ENCODE measurements at regions not wholly inside any gene's neighbourhood (a gene's known extent, or its start where the extent isn't known, plus 50 kb on each side); places are given as distances from the start of the nearest gene placed in this dataset.

DNA sequence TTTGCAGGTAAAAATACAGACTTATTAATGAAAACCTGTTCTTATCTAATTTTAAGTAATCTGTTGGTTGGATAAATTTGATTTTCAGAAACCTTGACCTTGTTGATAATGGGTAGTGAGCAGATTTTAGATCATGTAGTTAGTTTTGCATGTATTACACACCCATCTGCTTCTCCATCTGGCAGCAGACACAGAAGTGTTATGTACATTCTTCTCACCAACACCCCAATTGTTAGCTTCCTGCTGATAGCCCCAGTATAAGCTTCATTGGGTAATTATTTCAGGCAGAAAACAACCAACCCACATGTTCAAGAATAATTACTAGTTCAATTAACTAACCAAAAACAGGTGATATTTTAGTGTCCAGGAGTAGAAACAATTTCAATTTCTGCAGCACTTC lies 1740.5 kb upstream of the AGA start:
- DNase-seq (ENCODE audit: low read depth, low spot score), result no peak
- Histone ChIP-seq H4K20me1 (ENCODE audit: control insufficient read depth, insufficient read depth) (no peaks in the 10 kb centered on the region), H3K36me3 (ENCODE audit: control insufficient read depth in 2 of 2, insufficient read depth in 2 of 2, low read length in 1 of 2) (no peaks in the 10 kb centered on the region), H3K4me1 (ENCODE audit: control insufficient read depth, insufficient read depth, low read length) (no peaks in the 10 kb centered on the region), H3K27me3 (replicated peaks in 1 of 2; ENCODE audit: control insufficient read depth in 2 of 2, insufficient read depth in 2 of 2, low read length in 1 of 2) (no peaks in the 10 kb centered on the region), H3K27ac (ENCODE audit: control insufficient read depth, insufficient read depth) (no peak overlapping the region), H3K9me3 (replicated peaks; ENCODE audit: control insufficient read depth, insufficient read depth, low read length) (no peaks in the 10 kb centered on the region), H3K9ac (ENCODE audit: control insufficient read depth, insufficient read depth, low read length) (no peak overlapping the region), H3K4me2 (ENCODE audit: control insufficient read depth, insufficient read depth) (no peak overlapping the region), H2AFZ (ENCODE audit: control insufficient read depth, low read depth, low read length) (no peak overlapping the region), H3K79me2 (ENCODE audit: control insufficient read depth, insufficient read depth, low read length) (no peaks in the 10 kb centered on the region), H3K4me3 (no peak overlapping the region)
- RAD21 ChIA-PET (ENCODE audit: unreplicated experiment), result no interaction called here
- CTCF ChIA-PET, result no interaction called here
- POLR2A ChIA-PET, result interaction anchor here (0.6 kb wide), 1 partner anchor 41 kb away, joined by 3 read pairs; no protein-coding TSS in a partner anchor
- in situ Hi-C loops (cut with MboI), result no loop called here
- intact Hi-C loops (cut with micrococcal nuclease; ENCODE audit: unreplicated experiment), result no loop called here
- BruUV-seq (replicated peaks), result no TSS peak
- FAIRE-seq, result no peak
- SMC1A ChIA-PET (ENCODE audit: uncharacterized antibody, unreplicated experiment), result no interaction called here
- ATAC-seq, result no peak
- no peak for TF ChIP-seq FOXM1 (IDR thresholded peaks at IDR 0.05; ENCODE audit: low read depth, low read length)
- no peak for TF ChIP-seq PML (IDR thresholded peaks at IDR 0.05; ENCODE audit: low read length)
- TF ChIP-seq, protein P1, sequence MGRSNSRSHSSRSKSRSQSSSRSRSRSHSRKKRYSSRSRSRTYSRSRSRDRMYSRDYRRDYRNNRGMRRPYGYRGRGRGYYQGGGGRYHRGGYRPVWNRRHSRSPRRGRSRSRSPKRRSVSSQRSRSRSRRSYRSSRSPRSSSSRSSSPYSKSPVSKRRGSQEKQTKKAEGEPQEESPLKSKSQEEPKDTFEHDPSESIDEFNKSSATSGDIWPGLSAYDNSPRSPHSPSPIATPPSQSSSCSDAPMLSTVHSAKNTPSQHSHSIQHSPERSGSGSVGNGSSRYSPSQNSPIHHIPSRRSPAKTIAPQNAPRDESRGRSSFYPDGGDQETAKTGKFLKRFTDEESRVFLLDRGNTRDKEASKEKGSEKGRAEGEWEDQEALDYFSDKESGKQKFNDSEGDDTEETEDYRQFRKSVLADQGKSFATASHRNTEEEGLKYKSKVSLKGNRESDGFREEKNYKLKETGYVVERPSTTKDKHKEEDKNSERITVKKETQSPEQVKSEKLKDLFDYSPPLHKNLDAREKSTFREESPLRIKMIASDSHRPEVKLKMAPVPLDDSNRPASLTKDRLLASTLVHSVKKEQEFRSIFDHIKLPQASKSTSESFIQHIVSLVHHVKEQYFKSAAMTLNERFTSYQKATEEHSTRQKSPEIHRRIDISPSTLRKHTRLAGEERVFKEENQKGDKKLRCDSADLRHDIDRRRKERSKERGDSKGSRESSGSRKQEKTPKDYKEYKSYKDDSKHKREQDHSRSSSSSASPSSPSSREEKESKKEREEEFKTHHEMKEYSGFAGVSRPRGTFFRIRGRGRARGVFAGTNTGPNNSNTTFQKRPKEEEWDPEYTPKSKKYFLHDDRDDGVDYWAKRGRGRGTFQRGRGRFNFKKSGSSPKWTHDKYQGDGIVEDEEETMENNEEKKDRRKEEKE (IDR thresholded peaks at IDR 0.05), result no peak
- TF ChIP-seq NBN (IDR thresholded peaks at IDR 0.05), result no peak
- TF ChIP-seq, protein P2, sequence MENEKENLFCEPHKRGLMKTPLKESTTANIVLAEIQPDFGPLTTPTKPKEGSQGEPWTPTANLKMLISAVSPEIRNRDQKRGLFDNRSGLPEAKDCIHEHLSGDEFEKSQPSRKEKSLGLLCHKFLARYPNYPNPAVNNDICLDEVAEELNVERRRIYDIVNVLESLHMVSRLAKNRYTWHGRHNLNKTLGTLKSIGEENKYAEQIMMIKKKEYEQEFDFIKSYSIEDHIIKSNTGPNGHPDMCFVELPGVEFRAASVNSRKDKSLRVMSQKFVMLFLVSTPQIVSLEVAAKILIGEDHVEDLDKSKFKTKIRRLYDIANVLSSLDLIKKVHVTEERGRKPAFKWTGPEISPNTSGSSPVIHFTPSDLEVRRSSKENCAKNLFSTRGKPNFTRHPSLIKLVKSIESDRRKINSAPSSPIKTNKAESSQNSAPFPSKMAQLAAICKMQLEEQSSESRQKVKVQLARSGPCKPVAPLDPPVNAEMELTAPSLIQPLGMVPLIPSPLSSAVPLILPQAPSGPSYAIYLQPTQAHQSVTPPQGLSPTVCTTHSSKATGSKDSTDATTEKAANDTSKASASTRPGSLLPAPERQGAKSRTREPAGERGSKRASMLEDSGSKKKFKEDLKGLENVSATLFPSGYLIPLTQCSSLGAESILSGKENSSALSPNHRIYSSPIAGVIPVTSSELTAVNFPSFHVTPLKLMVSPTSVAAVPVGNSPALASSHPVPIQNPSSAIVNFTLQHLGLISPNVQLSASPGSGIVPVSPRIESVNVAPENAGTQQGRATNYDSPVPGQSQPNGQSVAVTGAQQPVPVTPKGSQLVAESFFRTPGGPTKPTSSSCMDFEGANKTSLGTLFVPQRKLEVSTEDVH (IDR thresholded peaks at IDR 0.05; ENCODE audit: low read depth, partially characterized antibody), result no peak
- TF ChIP-seq, protein P3, sequence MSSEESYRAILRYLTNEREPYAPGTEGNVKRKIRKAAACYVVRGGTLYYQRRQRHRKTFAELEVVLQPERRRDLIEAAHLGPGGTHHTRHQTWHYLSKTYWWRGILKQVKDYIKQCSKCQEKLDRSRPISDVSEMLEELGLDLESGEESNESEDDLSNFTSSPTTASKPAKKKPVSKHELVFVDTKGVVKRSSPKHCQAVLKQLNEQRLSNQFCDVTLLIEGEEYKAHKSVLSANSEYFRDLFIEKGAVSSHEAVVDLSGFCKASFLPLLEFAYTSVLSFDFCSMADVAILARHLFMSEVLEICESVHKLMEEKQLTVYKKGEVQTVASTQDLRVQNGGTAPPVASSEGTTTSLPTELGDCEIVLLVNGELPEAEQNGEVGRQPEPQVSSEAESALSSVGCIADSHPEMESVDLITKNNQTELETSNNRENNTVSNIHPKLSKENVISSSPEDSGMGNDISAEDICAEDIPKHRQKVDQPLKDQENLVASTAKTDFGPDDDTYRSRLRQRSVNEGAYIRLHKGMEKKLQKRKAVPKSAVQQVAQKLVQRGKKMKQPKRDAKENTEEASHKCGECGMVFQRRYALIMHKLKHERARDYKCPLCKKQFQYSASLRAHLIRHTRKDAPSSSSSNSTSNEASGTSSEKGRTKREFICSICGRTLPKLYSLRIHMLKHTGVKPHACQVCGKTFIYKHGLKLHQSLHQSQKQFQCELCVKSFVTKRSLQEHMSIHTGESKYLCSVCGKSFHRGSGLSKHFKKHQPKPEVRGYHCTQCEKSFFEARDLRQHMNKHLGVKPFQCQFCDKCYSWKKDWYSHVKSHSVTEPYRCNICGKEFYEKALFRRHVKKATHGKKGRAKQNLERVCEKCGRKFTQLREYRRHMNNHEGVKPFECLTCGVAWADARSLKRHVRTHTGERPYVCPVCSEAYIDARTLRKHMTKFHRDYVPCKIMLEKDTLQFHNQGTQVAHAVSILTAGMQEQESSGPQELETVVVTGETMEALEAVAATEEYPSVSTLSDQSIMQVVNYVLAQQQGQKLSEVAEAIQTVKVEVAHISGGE (CRISPR knock-in tag; IDR thresholded peaks at IDR 0.05), result no peak
- TF ChIP-seq, protein P4, sequence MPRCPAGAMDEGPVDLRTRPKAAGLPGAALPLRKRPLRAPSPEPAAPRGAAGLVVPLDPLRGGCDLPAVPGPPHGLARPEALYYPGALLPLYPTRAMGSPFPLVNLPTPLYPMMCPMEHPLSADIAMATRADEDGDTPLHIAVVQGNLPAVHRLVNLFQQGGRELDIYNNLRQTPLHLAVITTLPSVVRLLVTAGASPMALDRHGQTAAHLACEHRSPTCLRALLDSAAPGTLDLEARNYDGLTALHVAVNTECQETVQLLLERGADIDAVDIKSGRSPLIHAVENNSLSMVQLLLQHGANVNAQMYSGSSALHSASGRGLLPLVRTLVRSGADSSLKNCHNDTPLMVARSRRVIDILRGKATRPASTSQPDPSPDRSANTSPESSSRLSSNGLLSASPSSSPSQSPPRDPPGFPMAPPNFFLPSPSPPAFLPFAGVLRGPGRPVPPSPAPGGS (IDR thresholded peaks at IDR 0.05; ENCODE audit: borderline replicate concordance, insufficient read depth, low read depth, low read length, poor library complexity, severe bottlenecking), result no peak
- no peak for TF ChIP-seq FOS (IDR thresholded peaks at IDR 0.05; ENCODE audit: borderline replicate concordance, extremely low read depth, insufficient read length)
- TF ChIP-seq, protein P5, sequence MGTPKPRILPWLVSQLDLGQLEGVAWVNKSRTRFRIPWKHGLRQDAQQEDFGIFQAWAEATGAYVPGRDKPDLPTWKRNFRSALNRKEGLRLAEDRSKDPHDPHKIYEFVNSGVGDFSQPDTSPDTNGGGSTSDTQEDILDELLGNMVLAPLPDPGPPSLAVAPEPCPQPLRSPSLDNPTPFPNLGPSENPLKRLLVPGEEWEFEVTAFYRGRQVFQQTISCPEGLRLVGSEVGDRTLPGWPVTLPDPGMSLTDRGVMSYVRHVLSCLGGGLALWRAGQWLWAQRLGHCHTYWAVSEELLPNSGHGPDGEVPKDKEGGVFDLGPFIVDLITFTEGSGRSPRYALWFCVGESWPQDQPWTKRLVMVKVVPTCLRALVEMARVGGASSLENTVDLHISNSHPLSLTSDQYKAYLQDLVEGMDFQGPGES (IDR thresholded peaks at IDR 0.05), result no peak
- no peak for TF ChIP-seq TCF7 (IDR thresholded peaks at IDR 0.05; ENCODE audit: borderline replicate concordance)
- no peak for TF ChIP-seq ZNF207 (IDR thresholded peaks at IDR 0.05; ENCODE audit: borderline replicate concordance)
- TF ChIP-seq, protein P6, sequence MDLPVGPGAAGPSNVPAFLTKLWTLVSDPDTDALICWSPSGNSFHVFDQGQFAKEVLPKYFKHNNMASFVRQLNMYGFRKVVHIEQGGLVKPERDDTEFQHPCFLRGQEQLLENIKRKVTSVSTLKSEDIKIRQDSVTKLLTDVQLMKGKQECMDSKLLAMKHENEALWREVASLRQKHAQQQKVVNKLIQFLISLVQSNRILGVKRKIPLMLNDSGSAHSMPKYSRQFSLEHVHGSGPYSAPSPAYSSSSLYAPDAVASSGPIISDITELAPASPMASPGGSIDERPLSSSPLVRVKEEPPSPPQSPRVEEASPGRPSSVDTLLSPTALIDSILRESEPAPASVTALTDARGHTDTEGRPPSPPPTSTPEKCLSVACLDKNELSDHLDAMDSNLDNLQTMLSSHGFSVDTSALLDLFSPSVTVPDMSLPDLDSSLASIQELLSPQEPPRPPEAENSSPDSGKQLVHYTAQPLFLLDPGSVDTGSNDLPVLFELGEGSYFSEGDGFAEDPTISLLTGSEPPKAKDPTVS (IDR thresholded peaks at IDR 0.05; ENCODE audit: low read depth, low read length), result no peak

All from GM12878 (cell line).